ENCODE measurements at regions not wholly inside any gene's neighbourhood (a gene's known extent, or its start where the extent isn't known, plus 50 kb on each side); places are given as distances from the start of the nearest gene placed in this dataset.
"Not testable (repeated sequence)": the region's sequence is repeated elsewhere in the genome, so short reads cannot be mapped to it uniquely, and the experiment has no call there.

DNA sequence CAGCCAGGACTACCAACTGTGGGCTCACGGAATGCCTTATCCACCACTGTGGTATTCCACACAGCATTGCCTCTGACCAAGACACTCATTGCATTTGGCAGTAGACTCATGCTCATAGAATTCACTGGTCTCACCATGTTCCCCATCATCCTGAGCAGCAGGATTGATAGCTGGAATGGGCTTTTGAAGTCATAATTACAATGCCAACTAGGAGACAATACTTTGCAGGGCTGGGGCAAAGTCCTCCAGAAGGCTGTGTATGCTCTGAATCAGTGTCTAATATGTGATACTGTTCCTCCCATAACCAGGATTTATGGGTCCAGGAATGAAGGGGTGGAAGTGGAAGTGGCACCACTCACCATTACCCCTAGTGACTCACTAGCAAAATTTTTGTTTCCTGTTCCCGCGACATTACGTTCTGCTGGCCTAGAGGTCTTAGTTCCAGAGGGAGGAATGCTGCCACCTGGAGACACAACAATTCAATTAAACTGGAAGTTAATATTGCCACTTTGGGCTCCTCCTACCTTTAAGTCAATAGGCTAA, 58.6 kb upstream of the CCDC80 start:
- Mint-ChIP-seq H3K27ac (ENCODE audit: unreplicated experiment) (no peak overlapping the region), H3K4me1 (ENCODE audit: unreplicated experiment) (no peaks in the 10 kb centered on the region), H3K27me3 (ENCODE audit: unreplicated experiment) (peaks cover 1% of the 10 kb centered on the region), H3K4me3 (ENCODE audit: unreplicated experiment) (no peak overlapping the region), H3K9me3 (ENCODE audit: unreplicated experiment) (no peaks in the 10 kb centered on the region), H3K36me3 (ENCODE audit: low read depth, unreplicated experiment) (no peaks in the 10 kb centered on the region)
- DNase-seq (ENCODE audit: low spot score), result no peak
- TF ChIP-seq, protein P1, sequence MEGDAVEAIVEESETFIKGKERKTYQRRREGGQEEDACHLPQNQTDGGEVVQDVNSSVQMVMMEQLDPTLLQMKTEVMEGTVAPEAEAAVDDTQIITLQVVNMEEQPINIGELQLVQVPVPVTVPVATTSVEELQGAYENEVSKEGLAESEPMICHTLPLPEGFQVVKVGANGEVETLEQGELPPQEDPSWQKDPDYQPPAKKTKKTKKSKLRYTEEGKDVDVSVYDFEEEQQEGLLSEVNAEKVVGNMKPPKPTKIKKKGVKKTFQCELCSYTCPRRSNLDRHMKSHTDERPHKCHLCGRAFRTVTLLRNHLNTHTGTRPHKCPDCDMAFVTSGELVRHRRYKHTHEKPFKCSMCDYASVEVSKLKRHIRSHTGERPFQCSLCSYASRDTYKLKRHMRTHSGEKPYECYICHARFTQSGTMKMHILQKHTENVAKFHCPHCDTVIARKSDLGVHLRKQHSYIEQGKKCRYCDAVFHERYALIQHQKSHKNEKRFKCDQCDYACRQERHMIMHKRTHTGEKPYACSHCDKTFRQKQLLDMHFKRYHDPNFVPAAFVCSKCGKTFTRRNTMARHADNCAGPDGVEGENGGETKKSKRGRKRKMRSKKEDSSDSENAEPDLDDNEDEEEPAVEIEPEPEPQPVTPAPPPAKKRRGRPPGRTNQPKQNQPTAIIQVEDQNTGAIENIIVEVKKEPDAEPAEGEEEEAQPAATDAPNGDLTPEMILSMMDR (IDR thresholded peaks at IDR 0.05; ENCODE audit: unreplicated experiment), result no peak

DNA sequence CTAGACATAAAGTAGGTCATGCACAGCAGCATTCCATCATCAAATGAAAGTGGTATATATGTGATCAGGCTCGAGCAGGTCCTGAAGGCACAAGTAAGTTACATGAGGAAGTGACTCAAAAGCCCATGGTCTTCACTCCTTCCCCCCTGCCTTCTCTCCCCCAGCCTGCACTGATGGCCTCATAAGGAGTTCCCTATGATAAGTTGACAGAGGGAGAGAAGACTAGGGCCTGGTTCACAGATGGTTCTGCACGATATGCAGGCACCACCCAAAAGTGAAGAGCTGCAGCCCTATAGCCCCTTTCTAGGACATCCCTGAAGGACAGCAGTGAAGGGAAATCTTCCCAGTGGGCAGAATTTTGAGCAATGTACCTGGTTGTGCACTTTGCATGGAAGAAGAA, 57.5 kb upstream of the CCDC80 start:
- H3K27me3 Mint-ChIP-seq (ENCODE audit: unreplicated experiment); H3K36me3 Mint-ChIP-seq (ENCODE audit: low read depth, unreplicated experiment); DNase-seq (ENCODE audit: low spot score); H3K4me1 Mint-ChIP-seq (ENCODE audit: unreplicated experiment); H3K27ac Mint-ChIP-seq (ENCODE audit: unreplicated experiment); H3K9me3 Mint-ChIP-seq (ENCODE audit: unreplicated experiment): not testable (repeated sequence)
- H3K4me3 Mint-ChIP-seq (ENCODE audit: unreplicated experiment), result peak overlapping the region; percentile 12

DNA sequence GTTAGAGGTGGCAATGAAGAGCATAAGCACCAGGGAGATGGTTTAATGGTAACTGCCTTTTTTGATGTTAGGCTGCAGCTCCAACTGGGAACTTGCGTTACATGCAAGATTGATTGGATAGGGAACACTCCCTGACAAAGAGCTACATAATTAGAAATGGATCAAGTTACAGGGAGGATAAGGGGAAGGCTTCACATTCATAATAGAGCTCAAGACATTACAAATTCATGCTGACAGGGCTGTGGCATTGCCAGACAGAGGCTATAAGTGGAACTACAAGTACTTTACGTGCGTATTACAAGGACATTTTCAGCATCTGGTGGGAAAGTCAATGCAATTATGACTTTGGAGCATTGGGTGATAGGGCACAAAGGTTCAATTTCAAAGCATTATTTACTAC, 55.3 kb upstream of the CCDC80 start:
- H3K27ac Mint-ChIP-seq (ENCODE audit: unreplicated experiment); H3K9me3 Mint-ChIP-seq (ENCODE audit: unreplicated experiment); H3K4me3 Mint-ChIP-seq (ENCODE audit: unreplicated experiment); DNase-seq (ENCODE audit: low spot score); H3K27me3 Mint-ChIP-seq (ENCODE audit: unreplicated experiment); H3K4me1 Mint-ChIP-seq (ENCODE audit: unreplicated experiment); H3K36me3 Mint-ChIP-seq (ENCODE audit: low read depth, unreplicated experiment): not testable (repeated sequence)

DNA sequence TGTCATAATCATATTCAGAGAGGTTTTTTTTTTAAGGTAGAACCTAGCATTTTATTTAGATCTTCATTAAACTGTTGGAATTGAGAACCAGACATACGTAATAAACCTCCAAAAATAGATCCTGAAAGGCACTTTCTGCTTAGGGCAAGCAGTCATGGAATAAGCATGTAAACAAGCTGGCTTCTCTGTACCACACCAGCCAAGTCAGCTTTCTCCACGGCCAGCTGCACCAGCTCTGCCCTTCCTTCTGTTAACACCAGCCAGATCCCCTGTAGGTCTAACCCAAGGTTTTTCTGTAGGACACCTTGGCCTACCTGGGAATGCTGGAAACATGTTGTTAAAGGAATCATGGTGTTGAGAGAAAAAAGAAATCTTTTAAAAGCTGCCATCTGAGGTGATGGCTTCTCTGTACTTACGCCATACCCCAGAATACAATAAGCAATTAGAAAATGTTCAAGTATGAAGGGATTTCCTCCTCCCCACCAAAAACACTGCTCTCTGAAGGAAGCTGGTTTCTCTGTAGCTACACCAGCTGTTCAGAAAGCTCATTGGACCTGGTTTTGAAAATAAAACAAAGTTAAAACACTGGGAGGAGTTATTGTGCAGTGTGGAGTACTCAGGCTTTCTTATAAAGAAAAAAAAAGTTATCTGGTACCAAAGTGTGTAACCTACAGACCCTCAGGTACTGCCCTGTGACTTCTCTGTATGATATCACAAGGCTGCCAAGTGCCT, 54.6 kb upstream of the CCDC80 start:
- not testable (repeated sequence) for H3K4me1 Mint-ChIP-seq (ENCODE audit: unreplicated experiment); H3K36me3 Mint-ChIP-seq (ENCODE audit: low read depth, unreplicated experiment); H3K4me3 Mint-ChIP-seq (ENCODE audit: unreplicated experiment); H3K9me3 Mint-ChIP-seq (ENCODE audit: unreplicated experiment); H3K27me3 Mint-ChIP-seq (ENCODE audit: unreplicated experiment); H3K27ac Mint-ChIP-seq (ENCODE audit: unreplicated experiment); DNase-seq (ENCODE audit: low spot score)

DNA sequence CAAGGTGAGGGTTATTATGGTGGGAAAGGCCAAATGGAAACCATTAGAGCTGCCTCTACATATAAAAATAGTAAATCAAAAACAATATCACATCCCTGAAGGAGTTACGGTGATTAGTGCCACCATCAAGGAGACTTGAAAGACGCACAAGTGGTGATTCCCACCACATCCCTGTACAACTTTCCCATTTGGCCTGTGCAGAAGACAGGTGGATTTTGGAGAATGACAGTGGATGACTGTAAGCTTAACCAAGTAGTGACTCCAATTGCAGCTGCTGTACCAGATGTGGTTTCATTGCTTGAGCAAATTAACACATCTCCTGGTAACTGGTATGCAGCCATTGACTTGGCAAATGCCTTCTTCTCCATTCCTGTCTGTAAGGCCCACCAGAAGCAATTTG, 54.0 kb upstream of the CCDC80 start:
- DNase-seq (ENCODE audit: low spot score); H3K36me3 Mint-ChIP-seq (ENCODE audit: low read depth, unreplicated experiment); H3K27ac Mint-ChIP-seq (ENCODE audit: unreplicated experiment); H3K9me3 Mint-ChIP-seq (ENCODE audit: unreplicated experiment); H3K4me1 Mint-ChIP-seq (ENCODE audit: unreplicated experiment); H3K27me3 Mint-ChIP-seq (ENCODE audit: unreplicated experiment); H3K4me3 Mint-ChIP-seq (ENCODE audit: unreplicated experiment): not testable (repeated sequence)

DNA sequence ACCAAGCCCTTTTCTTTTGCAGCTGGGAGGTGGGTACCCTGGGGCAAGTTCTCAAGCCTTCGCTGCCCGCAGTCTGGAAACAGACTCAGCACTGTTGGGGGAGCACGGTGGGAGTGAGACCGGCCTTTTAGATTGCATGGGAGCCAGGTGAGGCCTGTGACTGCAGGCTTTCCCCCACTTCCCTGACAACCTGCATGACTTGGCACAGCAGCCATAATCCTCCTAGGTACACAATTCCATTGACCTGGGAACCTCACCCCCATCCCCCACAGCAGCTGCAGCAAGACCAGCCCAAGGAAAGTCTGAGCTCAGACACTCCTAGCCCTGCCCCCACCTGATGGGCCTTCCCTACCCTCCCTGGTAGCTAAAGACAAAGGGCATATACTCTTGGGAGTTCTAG, 52.2 kb upstream of the CCDC80 start:
- Mint-ChIP-seq H3K4me3 (ENCODE audit: unreplicated experiment) (no peak overlapping the region), H3K9me3 (ENCODE audit: unreplicated experiment) (no peaks in the 10 kb centered on the region), H3K27ac (ENCODE audit: unreplicated experiment) (no peak overlapping the region), H3K36me3 (ENCODE audit: low read depth, unreplicated experiment) (no peaks in the 10 kb centered on the region), H3K27me3 (ENCODE audit: unreplicated experiment) (no peaks in the 10 kb centered on the region), H3K4me1 (ENCODE audit: unreplicated experiment) (peaks cover 2% of the 10 kb centered on the region)
- DNase-seq (ENCODE audit: low spot score), result no peak
- TF ChIP-seq, protein P1 (IDR thresholded peaks at IDR 0.05; ENCODE audit: unreplicated experiment), result no peak
